ENCODE measurements at regions not wholly inside any gene's neighbourhood (a gene's known extent, or its start where the extent isn't known, plus 50 kb on each side); places are given as distances from the start of the nearest gene placed in this dataset.

DNA sequence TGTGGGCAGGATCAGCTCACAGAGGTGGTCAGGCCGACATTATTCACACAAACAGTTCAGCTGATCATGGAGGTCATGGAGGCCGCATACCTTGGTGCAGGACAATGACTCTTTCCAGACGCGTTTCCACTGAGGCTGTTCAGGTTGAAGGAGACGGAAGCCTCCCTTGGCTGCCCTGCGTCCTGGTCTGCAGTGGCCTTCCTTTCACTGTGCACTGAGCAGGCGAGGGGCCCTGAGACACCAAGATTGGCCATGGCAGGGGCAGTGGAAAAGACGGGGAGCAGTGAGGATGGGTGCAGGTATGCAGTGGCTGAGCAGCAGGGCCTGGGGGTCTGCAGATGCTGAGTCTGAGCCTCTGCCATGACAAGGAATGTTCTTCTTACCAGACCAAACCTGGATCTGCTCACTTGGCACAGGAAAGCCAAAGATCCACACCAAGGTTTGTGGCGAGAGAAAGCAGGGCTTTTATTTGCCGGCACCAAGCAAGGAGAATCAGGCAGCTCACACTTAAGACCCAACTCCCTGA is 263.3 kb downstream of the GLRX3 start:
- WGBS: 79% methylated on average over 10 of the region's 10 CpGs
- no peak for DNase-seq
- H3K14ac ChIP-seq (ENCODE audit: low read length in 2 of 2): no peak overlapping the region

DNA sequence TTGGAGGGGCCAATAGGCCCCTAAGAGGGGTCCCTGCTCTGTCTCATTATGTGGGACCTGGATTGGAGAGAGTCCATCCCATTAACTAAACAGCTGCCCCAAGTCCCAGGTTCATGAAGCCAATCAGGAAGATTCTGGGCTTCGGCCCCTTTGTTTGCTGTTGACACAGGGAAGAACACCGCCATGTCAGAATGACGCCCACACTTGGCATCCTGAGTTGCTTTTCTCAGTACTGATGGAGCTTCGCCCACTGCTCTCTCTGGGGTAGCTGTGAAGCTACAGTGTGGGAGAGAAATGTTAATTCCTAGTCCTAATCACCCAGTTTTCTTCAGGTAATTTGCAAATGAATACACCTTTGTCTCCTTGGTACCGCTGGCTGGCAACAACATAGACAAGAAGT is 264.7 kb downstream of the GLRX3 start:
- no peak overlapping the region for H2BK5ac ChIP-seq (ENCODE audit: low read depth, low read length, poor library complexity, severe bottlenecking)
- H4K91ac ChIP-seq (ENCODE audit: low read length): no peak overlapping the region
- H2AK5ac ChIP-seq (ENCODE audit: low read length, severe bottlenecking): no peak overlapping the region
- H3K9me3 ChIP-seq (ENCODE audit: control insufficient read depth, low read length): peaks cover 7% of the 10 kb centered on the region
- H2BK15ac ChIP-seq (ENCODE audit: low read depth, poor library complexity, severe bottlenecking): no peak overlapping the region
- H3K14ac ChIP-seq (ENCODE audit: low read length in 2 of 2): no peak overlapping the region
- no peaks in the 10 kb centered on the region for H3K36me3 ChIP-seq (ENCODE audit: control insufficient read depth in 1 of 2, insufficient read depth in 2 of 2, low read depth in 1 of 2, low read length in 2 of 2)
- no peak overlapping the region for H2BK12ac ChIP-seq (ENCODE audit: low read length in 2 of 2)
- no peak overlapping the region for H4K8ac ChIP-seq (ENCODE audit: low read length)
- WGBS: 76% methylated on average over 4 of the region's 5 CpGs
- H3K18ac ChIP-seq (ENCODE audit: low read depth in 1 of 2, low read length in 2 of 2): no peak overlapping the region
- no peak overlapping the region for H3K23ac ChIP-seq (ENCODE audit: low read length in 2 of 2)
- H3K4ac ChIP-seq (ENCODE audit: low read depth in 1 of 2, low read length in 2 of 2): no peak overlapping the region
- no peak overlapping the region for H3K4me2 ChIP-seq (ENCODE audit: low read length, poor library complexity, severe bottlenecking)
- H3K9ac ChIP-seq (ENCODE audit: low read length): no peak overlapping the region
- H3K79me1 ChIP-seq (replicated peaks; ENCODE audit: low read length, poor library complexity, severe bottlenecking): no peaks in the 10 kb centered on the region
- H2BK120ac ChIP-seq (ENCODE audit: low read depth, low read length): no peak overlapping the region
- H3K4me1 ChIP-seq (ENCODE audit: control insufficient read depth, insufficient read depth, low read depth, low read length): no peaks in the 10 kb centered on the region
- H2AFZ ChIP-seq (ENCODE audit: low read depth, low read length): no peak overlapping the region
- H3K27me3 ChIP-seq (ENCODE audit: control insufficient read depth in 1 of 2, insufficient read depth in 1 of 2, low read length in 2 of 2): no peaks in the 10 kb centered on the region
- no peak overlapping the region for H3K4me3 ChIP-seq (ENCODE audit: insufficient read depth in 1 of 2, low read depth in 1 of 2, low read length in 2 of 2)
- H3K27ac ChIP-seq (ENCODE audit: low read length, poor library complexity, severe bottlenecking): no peak overlapping the region
- DNase-seq: no peak

More for the DNA sequence above, 263.3 kb downstream of the GLRX3 start:
- H3K23ac ChIP-seq (ENCODE audit: low read length in 2 of 2): no peak overlapping the region
- no peaks in the 10 kb centered on the region for H3K27me3 ChIP-seq (ENCODE audit: control insufficient read depth in 1 of 2, insufficient read depth in 1 of 2, low read length in 2 of 2)
- no peak overlapping the region for H3K4me3 ChIP-seq (ENCODE audit: insufficient read depth in 1 of 2, low read depth in 1 of 2, low read length in 2 of 2)
- no peak overlapping the region for H3K4ac ChIP-seq (ENCODE audit: low read depth in 1 of 2, low read length in 2 of 2)
- H3K18ac ChIP-seq (ENCODE audit: low read depth in 1 of 2, low read length in 2 of 2): no peak overlapping the region
- H2AFZ ChIP-seq (ENCODE audit: low read depth, low read length): no peak overlapping the region
- H2AK5ac ChIP-seq (ENCODE audit: low read length, severe bottlenecking): no peak overlapping the region
- H3K9ac ChIP-seq (ENCODE audit: low read length): no peak overlapping the region
- no peaks in the 10 kb centered on the region for H3K79me1 ChIP-seq (replicated peaks; ENCODE audit: low read length, poor library complexity, severe bottlenecking)
- H2BK15ac ChIP-seq (ENCODE audit: low read depth, poor library complexity, severe bottlenecking): no peak overlapping the region
- H3K4me1 ChIP-seq (ENCODE audit: control insufficient read depth, insufficient read depth, low read depth, low read length): no peaks in the 10 kb centered on the region
- no peak overlapping the region for H4K8ac ChIP-seq (ENCODE audit: low read length)
- H4K91ac ChIP-seq (ENCODE audit: low read length): no peak overlapping the region
- H3K4me2 ChIP-seq (ENCODE audit: low read length, poor library complexity, severe bottlenecking): no peak overlapping the region
- H2BK12ac ChIP-seq (ENCODE audit: low read length in 2 of 2): no peak overlapping the region
- H3K27ac ChIP-seq (ENCODE audit: low read length, poor library complexity, severe bottlenecking): no peak overlapping the region
- no peak overlapping the region for H2BK120ac ChIP-seq (ENCODE audit: low read depth, low read length)
- H3K9me3 ChIP-seq (ENCODE audit: control insufficient read depth, low read length): peaks cover 19% of the 10 kb centered on the region
- H2BK5ac ChIP-seq (ENCODE audit: low read depth, low read length, poor library complexity, severe bottlenecking): no peak overlapping the region
- no peaks in the 10 kb centered on the region for H3K36me3 ChIP-seq (ENCODE audit: control insufficient read depth in 1 of 2, insufficient read depth in 2 of 2, low read depth in 1 of 2, low read length in 2 of 2)

DNA sequence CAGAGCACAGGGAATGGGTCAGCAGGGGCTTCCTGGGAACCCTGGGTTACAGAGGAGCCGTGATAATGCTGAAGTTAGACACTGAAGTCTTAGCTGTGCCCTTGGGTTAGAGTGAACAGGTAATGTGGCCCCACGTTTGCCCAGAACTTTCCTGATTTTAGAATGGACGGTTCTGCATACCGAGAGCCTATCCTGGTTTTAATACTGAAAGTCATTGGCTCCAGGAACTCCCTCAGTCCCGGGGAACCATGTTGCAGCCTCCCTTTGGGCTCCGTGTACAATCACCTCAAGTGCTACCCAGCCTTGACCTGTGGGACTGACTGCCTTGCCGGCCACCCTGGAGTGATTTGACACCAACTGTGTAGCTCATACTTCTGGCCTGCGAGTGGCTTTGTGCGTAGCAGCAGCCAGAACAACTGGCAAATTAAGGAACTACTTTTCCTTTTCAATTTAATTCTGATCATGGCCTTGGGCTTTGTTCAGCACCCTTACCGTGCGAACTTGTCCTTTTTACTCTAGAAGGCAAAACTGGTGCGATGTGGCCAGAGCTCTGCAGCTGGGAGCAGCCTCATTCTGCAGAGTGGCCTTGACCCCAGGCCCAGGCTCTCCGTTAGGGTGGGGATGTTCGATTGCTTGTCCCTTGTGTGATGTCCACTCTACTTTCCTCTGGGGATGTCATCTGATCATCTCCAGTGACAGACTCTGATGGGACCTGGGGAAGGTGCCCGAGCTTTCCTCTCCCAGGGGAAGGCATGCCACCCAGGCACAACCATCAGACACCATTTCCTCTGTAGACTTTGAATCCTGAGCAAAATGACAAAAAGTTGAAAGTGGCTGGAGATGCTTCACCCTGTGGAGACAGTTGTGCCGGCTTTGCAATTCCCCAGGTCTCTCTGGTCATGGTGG is 265.9 kb downstream of the GLRX3 start:
- WGBS: 75% methylated on average over 16 of the region's 16 CpGs
- no peak overlapping the region for H2BK15ac ChIP-seq (ENCODE audit: low read depth, poor library complexity, severe bottlenecking)
- no peak overlapping the region for H3K4me3 ChIP-seq (ENCODE audit: insufficient read depth in 1 of 2, low read depth in 1 of 2, low read length in 2 of 2)
- no peak overlapping the region for H3K27ac ChIP-seq (ENCODE audit: low read length, poor library complexity, severe bottlenecking)
- no peaks in the 10 kb centered on the region for H3K4me1 ChIP-seq (ENCODE audit: control insufficient read depth, insufficient read depth, low read depth, low read length)
- H3K23ac ChIP-seq (ENCODE audit: low read length in 2 of 2): no peak overlapping the region
- H2BK120ac ChIP-seq (ENCODE audit: low read depth, low read length): no peak overlapping the region
- H2AK5ac ChIP-seq (ENCODE audit: low read length, severe bottlenecking): no peak overlapping the region
- no peak overlapping the region for H4K91ac ChIP-seq (ENCODE audit: low read length)
- H2BK5ac ChIP-seq (ENCODE audit: low read depth, low read length, poor library complexity, severe bottlenecking): no peak overlapping the region
- no peak overlapping the region for H2AFZ ChIP-seq (ENCODE audit: low read depth, low read length)
- no peaks in the 10 kb centered on the region for H3K79me1 ChIP-seq (replicated peaks; ENCODE audit: low read length, poor library complexity, severe bottlenecking)
- no peak for DNase-seq
- no peak overlapping the region for H3K14ac ChIP-seq (ENCODE audit: low read length in 2 of 2)
- no peaks in the 10 kb centered on the region for H3K36me3 ChIP-seq (ENCODE audit: control insufficient read depth in 1 of 2, insufficient read depth in 2 of 2, low read depth in 1 of 2, low read length in 2 of 2)
- no peak overlapping the region for H3K9ac ChIP-seq (ENCODE audit: low read length)
- H4K8ac ChIP-seq (ENCODE audit: low read length): no peak overlapping the region
- no peak overlapping the region for H3K18ac ChIP-seq (ENCODE audit: low read depth in 1 of 2, low read length in 2 of 2)
- no peak overlapping the region for H3K4me2 ChIP-seq (ENCODE audit: low read length, poor library complexity, severe bottlenecking)
- no peaks in the 10 kb centered on the region for H3K9me3 ChIP-seq (ENCODE audit: control insufficient read depth, low read length)
- no peaks in the 10 kb centered on the region for H3K27me3 ChIP-seq (ENCODE audit: control insufficient read depth in 1 of 2, insufficient read depth in 1 of 2, low read length in 2 of 2)
- no peak overlapping the region for H2BK12ac ChIP-seq (ENCODE audit: low read length in 2 of 2)
- H3K4ac ChIP-seq (ENCODE audit: low read depth in 1 of 2, low read length in 2 of 2): no peak overlapping the region

DNA sequence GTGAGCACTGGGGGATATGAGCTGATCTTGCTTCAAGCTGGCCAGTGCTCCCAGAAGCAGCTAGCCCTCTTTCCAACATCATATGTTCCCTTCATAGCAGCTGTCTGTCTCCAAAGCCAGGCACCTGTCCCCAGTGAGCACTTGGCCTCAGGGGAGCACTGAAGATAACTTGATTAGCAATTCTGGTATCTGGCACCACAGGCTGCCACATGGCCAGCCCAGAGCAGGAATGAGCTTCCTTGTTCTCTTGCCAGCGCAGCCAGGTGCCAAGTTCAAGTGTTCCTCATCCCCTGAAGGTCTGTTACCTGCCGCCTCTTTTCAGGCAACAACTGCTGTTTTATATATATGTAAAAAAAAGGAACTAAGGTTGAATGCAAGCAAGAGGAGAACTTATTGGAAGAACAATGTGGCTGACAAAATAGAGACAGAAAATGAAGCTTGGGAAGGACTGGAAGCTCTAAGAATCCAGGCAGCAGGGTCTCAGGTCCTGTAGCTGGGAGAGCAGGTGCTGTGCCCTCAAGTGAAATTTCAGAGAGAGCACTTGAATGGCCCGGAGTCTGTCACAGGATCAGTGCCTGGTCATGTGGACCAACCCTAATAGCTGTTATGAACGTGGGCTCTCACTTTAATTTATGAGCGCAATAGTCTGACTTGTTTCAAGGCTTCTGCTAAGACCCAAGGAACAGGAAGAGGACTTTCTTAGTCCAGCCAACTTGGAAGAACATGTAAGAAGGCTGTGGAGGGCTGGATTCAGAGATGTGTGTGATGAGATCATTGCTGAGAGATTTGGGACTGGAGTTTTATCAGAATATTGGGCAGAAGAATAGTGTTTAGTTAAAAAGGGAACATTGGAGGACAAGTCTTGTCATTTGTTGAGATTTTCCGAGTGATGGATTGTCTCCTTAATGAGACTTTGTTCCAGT is 267.2 kb downstream of the GLRX3 start:
- Histone ChIP-seq H2AK5ac (ENCODE audit: low read length, severe bottlenecking) (no peak overlapping the region), H2BK5ac (ENCODE audit: low read depth, low read length, poor library complexity, severe bottlenecking) (no peak overlapping the region), H3K27me3 (ENCODE audit: control insufficient read depth in 1 of 2, insufficient read depth in 1 of 2, low read length in 2 of 2) (no peaks in the 10 kb centered on the region), H3K79me1 (replicated peaks; ENCODE audit: low read length, poor library complexity, severe bottlenecking) (no peaks in the 10 kb centered on the region), H3K4ac (ENCODE audit: low read depth in 1 of 2, low read length in 2 of 2) (no peak overlapping the region), H3K14ac (ENCODE audit: low read length in 2 of 2) (no peak overlapping the region), H3K23ac (ENCODE audit: low read length in 2 of 2) (no peak overlapping the region), H3K18ac (ENCODE audit: low read depth in 1 of 2, low read length in 2 of 2) (no peak overlapping the region), H3K4me1 (ENCODE audit: control insufficient read depth, insufficient read depth, low read depth, low read length) (no peaks in the 10 kb centered on the region), H3K27ac (ENCODE audit: low read length, poor library complexity, severe bottlenecking) (no peak overlapping the region), H2BK15ac (ENCODE audit: low read depth, poor library complexity, severe bottlenecking) (no peak overlapping the region), H3K36me3 (ENCODE audit: control insufficient read depth in 1 of 2, insufficient read depth in 2 of 2, low read depth in 1 of 2, low read length in 2 of 2) (no peaks in the 10 kb centered on the region), H3K9ac (ENCODE audit: low read length) (no peak overlapping the region), H2AFZ (ENCODE audit: low read depth, low read length) (no peak overlapping the region), H3K4me3 (ENCODE audit: insufficient read depth in 1 of 2, low read depth in 1 of 2, low read length in 2 of 2) (no peak overlapping the region), H2BK120ac (ENCODE audit: low read depth, low read length) (no peak overlapping the region), H3K4me2 (ENCODE audit: low read length, poor library complexity, severe bottlenecking) (no peak overlapping the region), H4K8ac (ENCODE audit: low read length) (no peak overlapping the region), H2BK12ac (ENCODE audit: low read length in 2 of 2) (no peak overlapping the region), H3K9me3 (ENCODE audit: control insufficient read depth, low read length) (no peaks in the 10 kb centered on the region), H4K91ac (ENCODE audit: low read length) (no peak overlapping the region)
- WGBS: 61% methylated on average over 6 of the region's 6 CpGs
- DNase-seq: no peak
